ENCODE measurements at regions not wholly inside any gene's neighbourhood (a gene's known extent, or its start where the extent isn't known, plus 50 kb on each side); places are given as distances from the start of the nearest gene placed in this dataset.

- TF ChIP-seq, protein P1, sequence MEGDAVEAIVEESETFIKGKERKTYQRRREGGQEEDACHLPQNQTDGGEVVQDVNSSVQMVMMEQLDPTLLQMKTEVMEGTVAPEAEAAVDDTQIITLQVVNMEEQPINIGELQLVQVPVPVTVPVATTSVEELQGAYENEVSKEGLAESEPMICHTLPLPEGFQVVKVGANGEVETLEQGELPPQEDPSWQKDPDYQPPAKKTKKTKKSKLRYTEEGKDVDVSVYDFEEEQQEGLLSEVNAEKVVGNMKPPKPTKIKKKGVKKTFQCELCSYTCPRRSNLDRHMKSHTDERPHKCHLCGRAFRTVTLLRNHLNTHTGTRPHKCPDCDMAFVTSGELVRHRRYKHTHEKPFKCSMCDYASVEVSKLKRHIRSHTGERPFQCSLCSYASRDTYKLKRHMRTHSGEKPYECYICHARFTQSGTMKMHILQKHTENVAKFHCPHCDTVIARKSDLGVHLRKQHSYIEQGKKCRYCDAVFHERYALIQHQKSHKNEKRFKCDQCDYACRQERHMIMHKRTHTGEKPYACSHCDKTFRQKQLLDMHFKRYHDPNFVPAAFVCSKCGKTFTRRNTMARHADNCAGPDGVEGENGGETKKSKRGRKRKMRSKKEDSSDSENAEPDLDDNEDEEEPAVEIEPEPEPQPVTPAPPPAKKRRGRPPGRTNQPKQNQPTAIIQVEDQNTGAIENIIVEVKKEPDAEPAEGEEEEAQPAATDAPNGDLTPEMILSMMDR (IDR thresholded peaks at IDR 0.05; ENCODE audit: extremely low read depth, insufficient read depth, missing control alignments): no peak
- in situ Hi-C loops (cut with MboI; ENCODE audit: low pct_unique_long_range_greater_than_20kb, low sequenced_read_pairs, unreplicated experiment): no loop called here
- DNase-seq (ENCODE audit: low spot score): no peak
Measured at GRCh38 chr6:110043366-110043994, 65.4 kb downstream of the GPR6 start.

DNA sequence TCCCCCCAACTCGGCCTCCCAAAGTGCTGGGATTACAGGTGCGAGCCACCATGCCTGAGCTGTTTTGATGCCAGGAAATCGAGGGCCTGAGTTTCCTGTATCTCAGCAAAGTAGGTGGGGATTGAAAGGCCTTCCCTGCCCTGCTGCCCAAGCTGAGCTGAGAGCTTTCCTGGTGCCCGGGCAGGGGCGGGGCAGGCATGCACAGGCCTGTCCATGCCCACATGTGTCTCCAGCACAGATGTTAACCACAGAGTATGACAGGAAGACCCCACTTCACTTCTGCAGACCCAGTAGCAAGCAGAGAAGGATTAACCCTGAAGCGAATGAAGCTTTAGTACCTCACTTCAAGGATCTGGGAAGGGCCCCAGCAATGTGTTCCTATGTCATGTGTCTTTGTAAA is 66.0 kb downstream of the GPR6 start:
- in situ Hi-C loops (cut with MboI; ENCODE audit: low pct_unique_long_range_greater_than_20kb, low sequenced_read_pairs, unreplicated experiment): no loop called here
- TF ChIP-seq, protein P1 (IDR thresholded peaks at IDR 0.05; ENCODE audit: extremely low read depth, insufficient read depth, missing control alignments): no peak
- DNase-seq (ENCODE audit: low spot score): no peak

DNA sequence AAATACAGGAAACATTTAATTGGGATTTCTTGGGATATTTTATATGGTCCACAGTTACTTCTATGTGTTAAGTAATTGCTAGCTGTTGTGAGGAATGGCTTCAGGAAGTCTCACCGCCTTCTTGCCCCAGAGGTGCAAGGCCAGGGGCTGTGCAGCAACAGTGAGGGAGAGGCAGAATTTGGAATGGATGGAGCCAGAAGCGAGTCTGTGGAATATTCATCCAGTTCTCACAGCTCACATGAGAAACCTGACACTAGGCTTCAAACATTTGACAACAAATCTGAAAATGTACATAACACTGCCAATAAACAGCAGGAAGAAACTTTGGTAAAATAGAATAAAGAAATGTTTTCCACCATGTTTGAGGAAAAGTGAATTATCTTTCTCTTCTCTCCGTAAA is 66.5 kb downstream of the GPR6 start:
- DNase-seq (ENCODE audit: low spot score): no peak
- TF ChIP-seq, protein P1 (IDR thresholded peaks at IDR 0.05; ENCODE audit: extremely low read depth, insufficient read depth, missing control alignments): no peak
- in situ Hi-C loops (cut with MboI; ENCODE audit: low pct_unique_long_range_greater_than_20kb, low sequenced_read_pairs, unreplicated experiment): no loop called here

GRCh38 chr6:110048221-110048875 is 70.2 kb downstream of the GPR6 start:
- TF ChIP-seq, protein P1 (IDR thresholded peaks at IDR 0.05; ENCODE audit: extremely low read depth, insufficient read depth, missing control alignments): no peak
- no peak for DNase-seq (ENCODE audit: low spot score)
- in situ Hi-C loops (cut with MboI; ENCODE audit: low pct_unique_long_range_greater_than_20kb, low sequenced_read_pairs, unreplicated experiment): no loop called here

- TF ChIP-seq, protein P1 (IDR thresholded peaks at IDR 0.05; ENCODE audit: extremely low read depth, insufficient read depth, missing control alignments): no peak
- no peak for DNase-seq (ENCODE audit: low spot score)
- in situ Hi-C loops (cut with MboI; ENCODE audit: low pct_unique_long_range_greater_than_20kb, low sequenced_read_pairs, unreplicated experiment): loop anchor here (25.0 kb wide), 1 partner anchor 337 kb away; no protein-coding TSS in a partner anchor
Measured at GRCh38 chr6:110049696-110050439, 71.8 kb downstream of the GPR6 start.
